ENCODE measurements at regions not wholly inside any gene's neighbourhood (a gene's known extent, or its start where the extent isn't known, plus 50 kb on each side); places are given as distances from the start of the nearest gene placed in this dataset.

DNA sequence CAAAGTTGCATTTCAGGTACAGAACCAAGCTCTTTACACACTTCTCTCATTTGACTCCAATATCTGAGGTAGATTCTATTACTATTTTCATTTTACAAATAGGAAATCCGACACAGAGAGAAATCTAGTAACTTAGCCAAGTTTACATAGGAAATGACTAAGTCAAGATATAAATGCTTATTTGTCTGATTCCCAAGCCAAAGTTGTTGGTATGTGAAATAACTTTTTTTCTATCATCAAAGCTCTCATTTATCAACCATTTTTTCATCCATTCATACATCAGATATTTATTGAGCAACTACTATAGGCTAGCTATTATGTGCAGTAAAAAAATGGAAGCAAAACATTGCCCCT lies 89.2 kb upstream of the MITF start:
- no peaks in the 10 kb centered on the region for H3K9me3 ChIP-seq (replicated peaks in 1 of 2; ENCODE audit: control insufficient read depth in 2 of 2, insufficient read depth in 1 of 2, low read depth in 1 of 2, low read length in 2 of 2)

DNA sequence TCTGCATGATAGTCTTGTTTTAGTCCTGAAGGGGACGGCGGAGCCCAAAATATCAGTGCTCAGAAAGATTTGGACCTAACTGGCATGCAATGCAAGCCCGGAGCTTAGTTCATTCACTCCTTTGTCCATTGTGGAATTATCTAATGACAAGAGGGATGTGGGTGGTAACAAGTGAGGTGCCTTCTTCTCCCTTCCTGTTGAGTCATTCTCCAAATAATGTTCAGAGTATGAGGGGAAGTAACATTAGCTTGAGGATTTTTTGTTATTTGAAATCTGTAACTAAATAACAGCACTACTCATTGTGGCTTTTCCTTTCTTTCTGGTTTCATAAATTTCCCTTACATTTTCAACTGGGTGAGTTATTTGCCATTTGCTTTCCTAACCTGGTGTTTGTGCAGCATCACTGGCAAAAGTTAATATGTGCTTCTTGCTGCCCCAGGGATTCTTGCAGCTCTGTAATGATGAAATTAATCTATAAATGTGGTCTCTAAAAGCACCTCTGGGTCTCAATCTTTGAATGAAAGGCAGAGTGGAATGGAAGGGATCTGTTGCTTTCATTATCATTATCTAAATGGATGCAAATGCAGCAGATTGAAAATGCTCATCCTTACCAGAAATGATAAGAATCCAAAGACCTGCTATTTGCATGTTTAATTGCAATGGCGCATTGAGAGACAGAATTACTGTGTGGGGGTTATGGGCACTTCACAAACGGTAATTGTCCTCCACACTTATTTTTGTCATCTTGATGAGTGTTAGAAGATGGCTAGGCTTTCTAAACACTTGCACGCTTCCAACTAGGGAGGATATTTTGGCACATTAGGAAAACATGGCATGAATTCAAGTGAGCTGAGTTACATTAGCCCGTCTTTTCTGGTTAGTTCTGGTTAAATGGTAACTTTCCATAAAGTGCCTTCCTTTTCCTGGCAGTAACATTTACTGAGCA lies 89.9 kb upstream of the MITF start:
- Histone ChIP-seq H3K4me3 (ENCODE audit: low read length in 2 of 2) (no peak overlapping the region), H4K91ac (ENCODE audit: low read depth, low read length, poor library complexity) (no peak overlapping the region), H3K4ac (ENCODE audit: low read length) (no peak overlapping the region), H3K36me3 (replicated peaks in 1 of 2; ENCODE audit: control insufficient read depth in 2 of 2, insufficient read depth in 2 of 2, low read length in 2 of 2) (no peaks in the 10 kb centered on the region), H3K9me3 (replicated peaks in 1 of 2; ENCODE audit: control insufficient read depth in 2 of 2, insufficient read depth in 1 of 2, low read depth in 1 of 2, low read length in 2 of 2) (no peaks in the 10 kb centered on the region), H3K23ac (ENCODE audit: low read depth, low read length, poor library complexity) (no peak overlapping the region), H2AK5ac (ENCODE audit: low read depth, low read length) (no peak overlapping the region), H3K4me1 (ENCODE audit: control insufficient read depth in 2 of 2, insufficient read depth in 1 of 2, low read depth in 1 of 2, low read length in 2 of 2) (peaks cover 0 to 2% of the 10 kb centered on the region in 2 donors), H2BK120ac (ENCODE audit: low read depth, low read length) (no peak overlapping the region), H2BK12ac (ENCODE audit: low read length) (no peak overlapping the region), H3K18ac (ENCODE audit: low read length) (no peak overlapping the region), H4K8ac (ENCODE audit: low read depth, low read length) (no peak overlapping the region), H3K27me3 (ENCODE audit: control insufficient read depth in 3 of 3, insufficient read depth in 3 of 3, low read depth in 1 of 3, low read length in 3 of 3) (no peaks in the 10 kb centered on the region), H3K4me2 (ENCODE audit: insufficient read depth, low read length, poor library complexity, severe bottlenecking) (no peak overlapping the region), H3K9ac (ENCODE audit: low read depth, low read length, poor library complexity) (no peak overlapping the region), H3K14ac (ENCODE audit: low read length) (no peak overlapping the region), H2BK15ac (ENCODE audit: low read length) (no peak overlapping the region), H2AFZ (ENCODE audit: low read length) (no peak overlapping the region), H3K27ac (replicated peaks; ENCODE audit: low read length) (no peak overlapping the region), H3K79me1 (ENCODE audit: low read depth, low read length) (no peaks in the 10 kb centered on the region), H2BK5ac (ENCODE audit: low read length) (no peak overlapping the region)
- no CpG with 5 or more reads among the region's 7 CpGs for WGBS, 2 donors (ENCODE audit: extremely low coverage in 2 of 2, insufficient read length in 2 of 2, insufficient replicate concordance in 1 of 2)
- no peak for DNase-seq (ENCODE audit: low spot score)

More for the DNA sequence above, 89.2 kb upstream of the MITF start:
- Histone ChIP-seq H2AK5ac (ENCODE audit: low read depth, low read length) (no peak overlapping the region), H3K79me1 (ENCODE audit: low read depth, low read length) (no peaks in the 10 kb centered on the region), H3K4me1 (ENCODE audit: control insufficient read depth in 2 of 2, insufficient read depth in 1 of 2, low read depth in 1 of 2, low read length in 2 of 2) (peaks cover 0 to 2% of the 10 kb centered on the region in 2 donors), H3K9ac (ENCODE audit: low read depth, low read length, poor library complexity) (no peak overlapping the region), H4K91ac (ENCODE audit: low read depth, low read length, poor library complexity) (no peak overlapping the region), H3K18ac (ENCODE audit: low read length) (no peak overlapping the region), H2BK15ac (ENCODE audit: low read length) (no peak overlapping the region), H3K27me3 (ENCODE audit: control insufficient read depth in 3 of 3, insufficient read depth in 3 of 3, low read depth in 1 of 3, low read length in 3 of 3) (no peaks in the 10 kb centered on the region), H2AFZ (ENCODE audit: low read length) (no peak overlapping the region), H3K4ac (ENCODE audit: low read length) (no peak overlapping the region), H2BK5ac (ENCODE audit: low read length) (no peak overlapping the region), H3K27ac (replicated peaks; ENCODE audit: low read length) (no peak overlapping the region), H3K4me2 (ENCODE audit: insufficient read depth, low read length, poor library complexity, severe bottlenecking) (no peak overlapping the region), H3K23ac (ENCODE audit: low read depth, low read length, poor library complexity) (no peak overlapping the region), H2BK120ac (ENCODE audit: low read depth, low read length) (no peak overlapping the region), H4K8ac (ENCODE audit: low read depth, low read length) (no peak overlapping the region), H3K4me3 (ENCODE audit: low read length in 2 of 2) (no peak overlapping the region), H2BK12ac (ENCODE audit: low read length) (no peak overlapping the region), H3K36me3 (replicated peaks in 1 of 2; ENCODE audit: control insufficient read depth in 2 of 2, insufficient read depth in 2 of 2, low read length in 2 of 2) (no peaks in the 10 kb centered on the region), H3K14ac (ENCODE audit: low read length) (no peak overlapping the region)
- no CpG with 5 or more reads among the region's 1 CpG for WGBS, 2 donors (ENCODE audit: extremely low coverage in 2 of 2, insufficient read length in 2 of 2, insufficient replicate concordance in 1 of 2)
- no peak for DNase-seq (ENCODE audit: low spot score)

DNA sequence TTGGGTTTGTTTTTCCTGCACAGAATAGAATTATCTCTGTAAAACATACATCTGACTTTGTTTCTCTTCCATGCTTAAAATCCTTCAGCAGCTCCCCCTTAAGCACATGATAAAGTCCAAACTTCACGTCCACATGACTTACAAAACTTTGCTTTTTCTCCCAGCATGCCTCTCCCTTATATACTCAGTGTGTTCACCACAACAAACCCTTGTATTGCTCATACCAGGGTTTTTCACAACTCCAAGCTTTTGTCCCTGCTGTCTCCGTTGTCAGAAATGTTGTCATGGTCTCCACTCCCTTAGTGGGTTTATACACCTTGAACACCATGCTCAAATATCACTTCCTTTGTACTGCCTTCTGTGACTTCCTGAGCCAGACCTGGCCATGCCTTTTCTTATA lies 91.1 kb upstream of the MITF start:
- H3K23ac ChIP-seq (ENCODE audit: low read depth, low read length, poor library complexity), result no peak overlapping the region
- H3K4me2 ChIP-seq (ENCODE audit: insufficient read depth, low read length, poor library complexity, severe bottlenecking), result no peak overlapping the region
- H4K91ac ChIP-seq (ENCODE audit: low read depth, low read length, poor library complexity), result no peak overlapping the region
- no peak overlapping the region for H4K8ac ChIP-seq (ENCODE audit: low read depth, low read length)
- H2AK5ac ChIP-seq (ENCODE audit: low read depth, low read length), result no peak overlapping the region
- H3K36me3 ChIP-seq (replicated peaks in 1 of 2; ENCODE audit: control insufficient read depth in 2 of 2, insufficient read depth in 2 of 2, low read length in 2 of 2), result no peaks in the 10 kb centered on the region
- H2BK12ac ChIP-seq (ENCODE audit: low read length), result no peak overlapping the region
- H3K14ac ChIP-seq (ENCODE audit: low read length), result no peak overlapping the region
- no peak overlapping the region for H2BK15ac ChIP-seq (ENCODE audit: low read length)
- H3K27me3 ChIP-seq (ENCODE audit: control insufficient read depth in 3 of 3, insufficient read depth in 3 of 3, low read depth in 1 of 3, low read length in 3 of 3), result no peaks in the 10 kb centered on the region
- no peaks in the 10 kb centered on the region for H3K9me3 ChIP-seq (replicated peaks in 1 of 2; ENCODE audit: control insufficient read depth in 2 of 2, insufficient read depth in 1 of 2, low read depth in 1 of 2, low read length in 2 of 2)
- H3K4ac ChIP-seq (ENCODE audit: low read length), result no peak overlapping the region
- H3K4me3 ChIP-seq (ENCODE audit: low read length in 2 of 2), result no peak overlapping the region
- no peak overlapping the region for H3K9ac ChIP-seq (ENCODE audit: low read depth, low read length, poor library complexity)
- WGBS, 2 donors (ENCODE audit: extremely low coverage in 2 of 2, insufficient read length in 2 of 2, insufficient replicate concordance in 1 of 2), result no CpG with 5 or more reads among the region's 2 CpGs
- H2BK120ac ChIP-seq (ENCODE audit: low read depth, low read length), result no peak overlapping the region
- H2BK5ac ChIP-seq (ENCODE audit: low read length), result no peak overlapping the region
- H3K27ac ChIP-seq (replicated peaks; ENCODE audit: low read length), result no peak overlapping the region
- no peaks in the 10 kb centered on the region for H3K79me1 ChIP-seq (ENCODE audit: low read depth, low read length)
- no peak overlapping the region for H2AFZ ChIP-seq (ENCODE audit: low read length)
- H3K4me1 ChIP-seq (ENCODE audit: control insufficient read depth in 2 of 2, insufficient read depth in 1 of 2, low read depth in 1 of 2, low read length in 2 of 2), result peaks cover 0 to 2% of the 10 kb centered on the region in 2 donors
- DNase-seq (ENCODE audit: low spot score), result no peak
- no peak overlapping the region for H3K18ac ChIP-seq (ENCODE audit: low read length)

DNA sequence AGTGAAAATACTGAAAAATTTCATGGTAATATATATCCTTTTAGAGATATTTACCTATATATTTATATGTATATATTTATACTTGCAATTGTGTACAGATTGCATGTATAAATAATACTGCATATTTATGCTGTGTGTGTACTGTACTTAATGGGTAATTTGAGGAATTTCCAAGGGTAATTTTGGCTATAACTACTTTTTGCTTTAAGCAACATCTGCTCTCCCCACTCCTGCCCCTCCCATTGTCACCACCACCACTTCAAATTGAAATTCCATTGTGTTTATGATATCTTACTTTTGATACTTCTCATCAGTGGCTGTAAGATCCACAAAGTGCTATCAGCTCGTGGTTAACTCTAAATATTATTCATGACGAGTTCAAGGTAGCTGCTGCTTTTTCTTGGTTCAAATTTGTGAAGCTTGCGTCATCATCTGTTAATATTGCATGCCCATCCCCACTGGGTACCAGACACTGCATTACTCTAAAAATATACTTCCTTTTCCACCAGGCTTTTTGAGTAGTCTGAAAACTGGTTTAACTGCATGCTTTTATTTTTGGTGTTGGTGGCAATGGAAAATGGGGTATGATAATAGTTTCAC lies 91.7 kb upstream of the MITF start:
- no peak overlapping the region for H2BK120ac ChIP-seq (ENCODE audit: low read depth, low read length)
- H2BK5ac ChIP-seq (ENCODE audit: low read length), result no peak overlapping the region
- no CpG with 5 or more reads among the region's 3 CpGs for WGBS, 2 donors (ENCODE audit: extremely low coverage in 2 of 2, insufficient read length in 2 of 2, insufficient replicate concordance in 1 of 2)
- H3K27me3 ChIP-seq (ENCODE audit: control insufficient read depth in 3 of 3, insufficient read depth in 3 of 3, low read depth in 1 of 3, low read length in 3 of 3), result no peaks in the 10 kb centered on the region
- H2AFZ ChIP-seq (ENCODE audit: low read length), result no peak overlapping the region
- no peak overlapping the region for H2AK5ac ChIP-seq (ENCODE audit: low read depth, low read length)
- no peaks in the 10 kb centered on the region for H3K79me1 ChIP-seq (ENCODE audit: low read depth, low read length)
- H3K27ac ChIP-seq (replicated peaks; ENCODE audit: low read length), result no peak overlapping the region
- H3K9me3 ChIP-seq (replicated peaks in 1 of 2; ENCODE audit: control insufficient read depth in 2 of 2, insufficient read depth in 1 of 2, low read depth in 1 of 2, low read length in 2 of 2), result no peaks in the 10 kb centered on the region
- no peak overlapping the region for H2BK12ac ChIP-seq (ENCODE audit: low read length)
- no peak overlapping the region for H4K91ac ChIP-seq (ENCODE audit: low read depth, low read length, poor library complexity)
- peaks cover 0 to 2% of the 10 kb centered on the region in 2 donors for H3K4me1 ChIP-seq (ENCODE audit: control insufficient read depth in 2 of 2, insufficient read depth in 1 of 2, low read depth in 1 of 2, low read length in 2 of 2)
- no peak overlapping the region for H4K8ac ChIP-seq (ENCODE audit: low read depth, low read length)
- H3K4ac ChIP-seq (ENCODE audit: low read length), result no peak overlapping the region
- no peak for DNase-seq (ENCODE audit: low spot score)
- H3K23ac ChIP-seq (ENCODE audit: low read depth, low read length, poor library complexity), result no peak overlapping the region
- no peak overlapping the region for H3K4me3 ChIP-seq (ENCODE audit: low read length in 2 of 2)
- no peak overlapping the region for H3K4me2 ChIP-seq (ENCODE audit: insufficient read depth, low read length, poor library complexity, severe bottlenecking)
- H3K36me3 ChIP-seq (replicated peaks in 1 of 2; ENCODE audit: control insufficient read depth in 2 of 2, insufficient read depth in 2 of 2, low read length in 2 of 2), result no peaks in the 10 kb centered on the region
- no peak overlapping the region for H3K9ac ChIP-seq (ENCODE audit: low read depth, low read length, poor library complexity)
- H3K14ac ChIP-seq (ENCODE audit: low read length), result no peak overlapping the region
- H3K18ac ChIP-seq (ENCODE audit: low read length), result no peak overlapping the region
- H2BK15ac ChIP-seq (ENCODE audit: low read length), result no peak overlapping the region
